ENCODE measurements at regions not wholly inside any gene's neighbourhood (a gene's known extent, or its start where the extent isn't known, plus 50 kb on each side); places are given as distances from the start of the nearest gene placed in this dataset.

DNA sequence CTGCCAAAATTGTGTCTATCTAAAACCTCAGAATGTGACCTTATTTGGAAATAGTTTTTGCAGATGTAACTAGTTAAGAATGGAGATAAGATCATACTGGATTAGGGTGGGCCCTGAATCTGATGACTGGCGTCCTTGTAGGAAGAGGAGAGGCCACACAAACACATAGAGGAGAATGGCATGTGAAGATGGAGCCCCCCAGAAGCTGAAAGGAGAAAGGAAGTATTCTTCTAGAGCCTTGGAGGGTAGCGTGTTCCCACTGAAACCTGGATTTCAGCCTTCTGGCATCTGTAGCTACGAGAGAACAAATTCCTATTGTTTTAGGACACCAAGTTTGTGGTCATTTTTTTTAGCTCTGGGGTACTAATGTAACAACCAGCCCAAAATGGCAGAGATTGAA, 423.0 kb upstream of the TPM1 start:
- DNase-seq, result no peak

DNA sequence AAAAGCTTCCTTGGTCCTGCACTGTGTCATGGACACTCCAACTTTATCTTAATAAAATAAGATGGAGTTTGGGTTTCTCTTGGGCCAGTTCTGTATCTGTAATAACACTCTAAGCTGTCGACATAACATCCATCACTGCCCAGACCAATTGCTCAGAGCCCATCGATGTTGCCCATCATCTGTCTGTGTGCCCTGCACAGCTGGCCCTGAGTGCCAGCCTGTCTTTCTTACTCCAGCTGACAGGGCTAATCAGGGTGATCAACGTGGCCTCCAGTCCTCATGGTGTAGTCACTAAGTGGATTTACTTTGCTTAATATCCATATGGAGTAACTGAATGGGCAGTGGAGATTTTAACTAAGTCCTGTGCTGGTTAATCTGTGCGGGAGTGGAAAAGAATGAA, 419.8 kb upstream of the TPM1 start:
- DNase-seq, result no peak

DNA sequence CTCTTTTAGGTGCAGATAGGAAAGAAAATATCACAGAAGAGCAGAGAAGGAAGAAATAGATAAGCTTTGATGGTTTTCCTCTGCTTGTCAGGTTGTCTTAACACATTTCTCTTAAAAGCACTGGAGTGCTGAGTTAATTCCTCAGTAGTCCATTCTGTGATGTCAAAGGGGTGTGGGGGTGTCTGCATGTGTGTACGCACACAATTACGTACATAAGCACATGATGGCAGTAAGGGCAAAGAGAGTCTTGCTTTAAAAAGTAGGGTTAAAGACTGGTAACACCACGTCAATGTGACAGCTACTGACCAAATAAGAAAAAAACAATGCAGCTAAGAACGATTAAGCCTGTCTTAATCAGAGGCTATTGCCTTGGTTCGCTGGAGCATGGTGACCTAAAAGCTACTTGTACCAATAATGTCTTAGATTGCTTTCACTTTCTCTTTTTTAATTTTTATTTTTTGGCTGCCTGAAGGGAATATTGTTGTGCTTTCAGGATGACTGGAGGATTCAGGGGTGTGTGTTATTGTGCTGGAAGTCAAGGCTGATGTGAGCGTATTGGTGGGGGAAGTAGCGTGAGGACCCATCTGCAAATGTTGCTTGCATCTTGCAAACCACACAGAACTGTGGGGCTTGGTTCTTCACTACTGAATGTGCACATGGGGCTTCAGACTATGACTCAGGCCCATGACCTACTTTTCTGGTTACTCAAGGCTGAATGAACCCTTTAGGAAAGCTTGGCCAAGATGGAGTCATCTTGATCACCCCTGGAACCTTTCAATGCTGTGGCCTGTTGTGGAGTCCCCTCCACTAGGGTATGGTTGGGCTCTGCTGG, 417.8 kb upstream of the TPM1 start:
- no peak for DNase-seq

- DNase-seq, result no peak
These were observed 417.0 kb upstream of the TPM1 start for GRCh38 chr15:62625429-62626033.

DNA sequence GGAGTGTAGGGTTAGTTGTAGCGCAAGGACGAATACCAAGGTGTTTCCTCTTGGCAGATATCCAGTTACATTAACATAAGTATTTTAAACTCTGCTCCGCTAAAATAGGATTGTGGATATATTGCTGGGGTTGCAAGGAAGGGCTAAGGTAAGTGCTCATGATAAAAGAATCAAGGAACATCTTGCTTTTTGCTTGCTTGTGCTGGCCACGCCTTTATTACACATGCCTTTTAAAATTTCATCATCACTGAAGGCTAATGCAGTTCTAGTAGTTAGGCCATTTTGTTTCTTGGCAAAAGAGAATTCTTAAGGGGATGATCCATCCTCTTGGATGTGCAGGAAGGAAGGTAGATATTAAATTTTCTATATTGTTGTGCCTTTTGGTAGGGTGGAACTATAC, 415.6 kb upstream of the TPM1 start:
- DNase-seq, result no peak

DNA sequence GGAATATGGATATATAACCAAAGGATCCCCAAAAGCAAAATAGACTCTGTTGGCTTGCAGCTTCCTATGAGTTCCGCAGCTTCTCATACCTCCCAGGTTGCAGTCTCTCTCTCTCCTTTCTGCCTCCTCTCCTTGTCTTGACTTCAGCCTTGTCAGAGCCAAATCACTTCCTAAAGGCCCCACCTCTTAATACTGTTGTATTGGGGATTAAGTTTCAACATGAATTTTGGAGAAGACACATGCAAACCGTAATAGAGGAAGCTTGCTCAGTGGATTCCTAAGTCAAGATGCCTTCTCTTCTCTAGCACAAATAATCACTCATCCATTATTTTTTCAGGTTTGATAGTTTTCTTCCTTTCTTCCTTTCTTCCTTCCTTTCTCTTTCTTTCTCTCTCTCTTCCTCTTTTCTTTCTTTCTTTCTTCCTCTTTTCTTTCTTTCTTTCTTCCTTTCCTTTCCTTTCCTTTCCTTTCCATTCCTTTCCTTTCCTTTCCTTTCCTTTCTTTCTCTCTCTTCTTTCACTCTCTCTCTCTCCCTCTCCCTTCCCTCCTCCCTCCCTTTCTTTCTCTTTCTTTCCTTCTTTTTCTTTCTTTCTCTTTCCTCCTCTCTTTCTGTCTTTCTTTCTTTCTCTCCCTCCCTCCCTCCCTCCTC, 411.3 kb upstream of the TPM1 start:
- DNase-seq, result no peak

DNA sequence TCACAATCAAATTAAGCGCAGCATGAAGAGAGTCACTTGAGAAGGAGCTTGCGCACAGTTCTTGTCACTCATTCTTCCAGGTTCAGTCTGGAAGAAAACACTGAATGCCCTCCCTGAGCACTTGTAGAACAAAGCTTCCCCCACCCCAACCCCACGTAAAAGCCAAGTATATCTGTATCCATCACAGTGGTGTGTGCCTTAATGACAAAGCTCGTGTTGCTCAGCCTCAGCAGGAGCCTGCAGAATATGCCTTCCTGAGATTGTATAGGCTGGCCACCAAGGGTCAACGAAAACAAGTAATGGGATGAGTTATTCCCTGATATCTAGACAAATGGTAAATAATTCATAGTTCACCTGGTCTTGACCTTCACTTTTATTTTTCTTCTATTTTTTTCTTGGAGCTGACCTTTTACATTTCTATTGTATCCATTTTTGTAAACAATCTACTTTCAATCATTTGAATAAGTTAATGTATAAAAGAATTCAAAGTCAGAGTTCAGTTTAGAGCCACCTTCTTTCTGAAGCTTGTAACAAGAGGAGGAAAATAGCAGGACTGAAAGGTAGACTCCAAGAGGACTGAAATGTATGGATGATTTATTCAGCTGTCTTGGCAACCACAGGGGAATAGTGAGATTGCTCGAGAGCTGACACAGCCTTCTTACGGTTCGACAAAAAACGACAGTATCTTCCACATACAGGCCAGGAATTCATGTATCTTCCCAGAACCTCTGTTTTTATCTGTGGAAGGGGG, 405.5 kb upstream of the TPM1 start:
- DNase-seq, result no peak

DNA sequence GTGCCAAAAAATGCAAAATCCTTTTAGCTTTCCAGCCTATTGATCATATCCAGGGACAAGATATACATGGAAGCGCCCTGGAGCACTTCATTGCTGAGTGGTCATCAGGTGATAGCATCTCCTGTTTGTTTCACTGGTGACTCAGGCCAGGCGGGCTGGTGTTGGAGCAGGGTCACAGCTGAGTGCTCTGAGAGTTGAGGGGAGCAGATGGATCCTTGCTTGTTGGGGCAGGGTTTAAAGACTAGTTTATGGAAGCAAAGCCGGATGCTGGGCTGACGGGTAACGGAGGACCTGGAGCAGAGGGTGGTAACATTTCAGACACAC, 405.0 kb upstream of the TPM1 start:
- DNase-seq, result no peak

DNA sequence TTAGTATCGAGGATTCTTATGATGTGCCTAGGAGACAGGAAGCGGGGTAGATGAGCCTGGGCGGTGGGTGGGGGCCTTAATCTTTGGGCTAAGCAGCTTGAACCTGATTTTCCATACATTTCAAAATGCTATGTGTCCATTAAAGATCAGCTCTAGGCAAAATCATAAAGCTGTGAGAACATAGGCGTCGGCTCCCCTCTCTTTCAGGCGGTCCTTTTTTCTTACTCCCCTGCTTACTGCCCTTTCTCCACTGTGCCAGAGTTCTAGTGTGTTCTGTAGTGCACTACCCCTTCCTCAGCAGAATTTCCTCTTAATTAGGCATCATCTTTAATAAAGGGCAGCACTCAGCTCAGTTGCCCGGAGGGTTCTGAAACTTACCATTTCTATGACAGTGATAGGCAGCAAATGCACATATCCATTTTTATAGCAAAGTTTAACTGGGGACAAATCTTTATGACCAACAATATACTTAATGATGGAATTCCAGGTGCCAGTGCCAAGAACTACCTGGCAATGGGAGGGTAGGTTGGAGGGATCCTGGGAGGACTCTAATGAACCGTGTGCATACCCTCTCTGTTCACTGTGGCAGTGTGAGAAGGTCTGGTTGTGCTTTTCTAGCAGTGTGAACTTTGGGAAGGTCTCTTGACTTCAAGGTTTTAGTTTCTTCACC, 404.5 kb upstream of the TPM1 start:
- no peak for DNase-seq

GRCh38 chr15:62639432-62639831, 403.1 kb upstream of the TPM1 start:
- no peak for DNase-seq

DNA sequence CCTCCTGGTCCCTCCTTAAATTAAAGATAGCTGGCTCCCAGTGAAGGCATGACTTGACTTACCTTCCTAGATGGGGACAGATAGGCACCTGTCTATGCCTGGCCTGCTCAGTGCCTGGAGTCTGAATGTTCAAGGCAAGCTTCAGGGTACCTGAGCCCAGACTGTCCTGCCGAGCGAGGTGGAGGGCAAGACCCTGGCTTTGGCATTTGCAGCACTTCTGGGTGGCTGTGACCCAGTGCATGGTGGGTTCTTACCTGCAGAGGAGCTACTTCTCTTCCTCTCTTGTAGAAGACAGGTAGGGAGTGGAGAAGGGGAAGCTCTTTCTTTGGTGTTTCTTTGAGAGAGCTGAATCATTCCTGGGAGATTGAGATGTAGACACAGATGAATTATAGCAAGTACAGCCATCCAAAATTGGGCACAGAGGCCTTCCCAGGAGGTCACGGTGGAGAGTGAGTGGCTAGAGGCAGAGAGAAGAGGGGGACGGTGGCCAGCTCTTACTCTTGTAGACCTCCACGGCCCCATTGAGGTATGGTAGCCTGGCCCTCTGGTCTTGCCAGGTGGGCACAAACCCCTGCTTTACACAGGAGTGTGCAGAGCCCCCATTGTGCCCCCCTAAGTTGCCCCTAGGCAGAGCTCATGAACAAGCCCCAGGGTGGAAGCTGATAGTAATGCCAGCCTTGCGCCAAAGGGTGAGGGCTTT, 402.5 kb upstream of the TPM1 start:
- DNase-seq, result no peak

DNA sequence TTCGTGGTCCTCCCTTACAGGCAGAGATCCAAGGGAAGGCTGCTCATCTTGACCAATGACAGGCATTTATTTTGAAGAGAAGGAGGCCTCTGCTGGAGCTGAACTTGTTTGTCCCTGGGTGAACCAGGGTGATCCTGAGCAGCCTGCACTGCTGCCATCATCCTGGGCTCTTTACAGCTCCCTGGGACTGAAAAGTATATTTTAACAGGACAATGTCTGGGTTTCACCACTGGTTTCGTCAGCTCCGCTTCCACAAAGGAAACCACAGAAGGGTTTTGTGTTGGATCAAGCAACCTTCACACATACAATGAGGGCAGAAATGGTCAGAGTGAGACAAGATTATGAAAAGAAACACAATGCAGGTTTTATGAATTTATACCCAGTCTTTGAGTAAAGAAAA, 400.7 kb upstream of the TPM1 start:
- DNase-seq, result no peak

DNA sequence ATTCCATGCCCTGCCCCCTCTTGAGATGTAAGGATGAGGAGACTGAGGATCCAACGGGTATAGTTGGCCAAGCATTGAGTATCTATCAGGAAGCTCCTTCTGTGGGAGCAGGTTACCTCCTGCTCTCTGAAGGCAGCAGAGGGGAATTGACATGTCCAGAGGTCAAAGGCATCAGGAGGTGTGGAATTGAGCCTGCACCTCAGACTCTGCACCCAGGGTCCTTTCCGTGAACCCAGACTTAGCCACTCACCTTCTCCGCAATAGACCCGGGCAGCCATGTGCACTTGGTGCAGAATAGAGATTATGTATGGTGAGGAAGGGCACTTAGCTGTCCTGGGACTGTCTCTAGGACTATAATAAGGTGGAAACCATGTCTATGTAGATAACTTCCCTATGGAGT, 399.0 kb upstream of the TPM1 start:
- no peak for DNase-seq

- no peak for DNase-seq
These were observed 398.2 kb upstream of the TPM1 start for GRCh38 chr15:62644216-62644888.

DNA sequence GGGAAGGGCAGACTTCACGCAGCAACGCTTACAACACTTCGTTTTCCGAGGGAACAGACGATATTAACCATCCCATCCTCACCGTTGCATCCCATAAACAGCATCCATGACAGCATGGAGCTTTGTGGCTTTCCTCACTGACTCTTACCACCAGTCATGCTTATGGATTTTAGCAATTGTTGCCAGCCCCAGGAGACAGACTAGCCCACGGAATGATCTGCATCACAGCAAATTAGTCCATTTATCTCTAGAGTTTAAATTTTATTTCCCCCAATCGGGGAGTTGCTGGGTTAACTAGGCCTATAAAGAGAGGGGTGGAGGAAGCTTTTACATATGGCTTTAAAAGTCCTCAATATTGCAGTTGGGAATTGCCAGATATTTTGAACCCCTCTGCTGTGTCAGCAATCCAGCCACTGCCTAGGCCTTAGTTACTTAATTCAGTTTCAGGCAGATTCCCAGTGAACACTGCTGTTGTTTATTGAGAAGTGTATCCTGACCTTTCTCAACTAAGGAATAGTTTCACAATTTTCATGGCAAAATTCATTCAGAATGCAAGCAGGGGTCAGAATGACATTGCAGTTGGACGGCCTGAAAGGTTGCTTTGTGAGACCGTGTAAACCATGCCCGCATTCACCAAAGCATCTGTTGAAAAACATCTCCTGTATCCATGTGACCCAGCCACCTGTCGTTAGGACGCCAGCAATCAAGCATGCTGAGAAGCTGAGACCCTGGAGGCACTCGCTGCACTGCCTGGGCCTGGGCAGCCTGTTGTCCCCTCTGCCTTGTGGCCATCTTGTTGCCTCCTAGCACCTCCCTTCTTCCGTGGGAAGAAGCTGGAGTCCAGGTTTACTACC, 397.4 kb upstream of the TPM1 start:
- no peak for DNase-seq

DNA sequence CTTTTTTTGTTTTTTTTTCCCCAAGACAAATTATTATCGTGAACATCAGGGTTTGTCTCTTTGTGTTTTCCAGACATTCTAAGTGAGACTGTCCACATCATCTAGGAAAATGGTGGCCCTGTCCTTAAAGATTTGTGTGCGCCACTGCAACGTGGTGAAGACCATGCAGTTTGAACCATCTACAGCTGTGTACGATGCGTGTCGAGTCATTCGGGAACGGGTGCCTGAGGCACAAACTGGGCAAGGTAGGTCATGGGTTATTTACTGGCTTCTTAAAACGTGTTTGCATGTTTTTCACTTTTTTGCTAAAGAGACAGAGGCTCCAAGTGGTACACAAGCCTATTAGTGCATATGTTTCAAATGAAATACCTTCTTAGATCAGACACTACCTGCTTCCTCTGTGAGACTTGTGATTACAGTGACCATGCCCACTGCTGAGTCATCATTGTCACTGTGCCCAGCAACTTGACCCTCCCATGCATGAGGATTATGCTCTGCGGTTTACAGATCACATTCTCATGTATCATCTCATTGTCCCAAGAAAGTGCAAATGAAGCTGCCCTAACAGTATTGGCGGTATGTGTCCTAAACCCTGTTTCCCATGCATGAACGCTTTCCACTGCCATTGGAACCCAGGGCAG, 395.2 kb upstream of the TPM1 start:
- peak; percentile 16 for DNase-seq

DNA sequence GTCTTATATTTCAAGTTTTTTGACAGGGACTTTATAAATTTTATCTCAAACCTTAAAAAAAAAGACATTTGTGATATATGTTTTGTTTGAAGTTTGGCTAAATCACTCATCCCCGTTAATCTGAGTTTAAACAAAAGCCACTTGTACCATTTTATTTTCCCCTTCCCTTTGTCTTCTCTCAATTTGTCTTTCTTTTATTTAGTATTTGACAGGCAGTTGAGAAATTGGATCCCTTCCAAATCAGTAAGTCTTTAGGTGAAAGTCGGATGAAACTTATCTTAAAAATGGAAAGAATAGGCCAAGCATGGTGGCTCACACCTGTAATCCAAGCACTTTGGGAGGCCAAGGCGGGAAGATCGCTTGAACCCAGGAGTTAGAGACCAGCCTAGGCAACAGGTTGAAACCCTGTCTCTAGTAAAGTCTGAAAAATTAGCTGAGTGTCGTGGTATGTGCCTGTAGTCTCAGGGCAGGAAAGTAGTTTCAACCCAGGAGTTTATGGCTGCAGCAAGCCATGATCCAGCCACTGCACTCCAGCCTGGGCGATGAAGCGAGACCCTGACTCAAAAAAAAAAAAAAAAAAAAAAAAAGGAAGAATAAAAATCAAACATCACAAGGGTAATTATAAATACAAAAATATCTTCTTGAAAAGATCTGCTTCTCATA, 394.6 kb upstream of the TPM1 start:
- no peak for DNase-seq

DNA sequence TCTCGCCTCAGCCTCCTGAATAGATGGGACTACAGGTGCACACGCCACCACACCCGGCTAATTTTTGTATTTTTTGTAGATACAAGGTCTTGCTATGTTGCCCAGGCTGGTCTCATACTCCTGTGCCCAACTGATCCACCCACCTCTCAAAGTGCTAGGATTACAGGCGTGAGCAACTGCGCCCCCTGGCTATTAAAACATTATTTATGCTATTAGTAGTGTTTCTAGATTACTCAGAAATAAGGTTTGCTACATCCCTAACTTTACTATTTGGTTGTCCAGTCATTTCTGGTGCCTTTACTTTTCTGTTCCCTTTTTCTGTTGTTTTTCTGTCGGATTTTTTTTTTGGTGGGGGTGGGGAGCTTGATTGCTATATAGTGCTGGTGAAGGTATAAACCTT, 393.6 kb upstream of the TPM1 start:
- no peak for DNase-seq

DNA sequence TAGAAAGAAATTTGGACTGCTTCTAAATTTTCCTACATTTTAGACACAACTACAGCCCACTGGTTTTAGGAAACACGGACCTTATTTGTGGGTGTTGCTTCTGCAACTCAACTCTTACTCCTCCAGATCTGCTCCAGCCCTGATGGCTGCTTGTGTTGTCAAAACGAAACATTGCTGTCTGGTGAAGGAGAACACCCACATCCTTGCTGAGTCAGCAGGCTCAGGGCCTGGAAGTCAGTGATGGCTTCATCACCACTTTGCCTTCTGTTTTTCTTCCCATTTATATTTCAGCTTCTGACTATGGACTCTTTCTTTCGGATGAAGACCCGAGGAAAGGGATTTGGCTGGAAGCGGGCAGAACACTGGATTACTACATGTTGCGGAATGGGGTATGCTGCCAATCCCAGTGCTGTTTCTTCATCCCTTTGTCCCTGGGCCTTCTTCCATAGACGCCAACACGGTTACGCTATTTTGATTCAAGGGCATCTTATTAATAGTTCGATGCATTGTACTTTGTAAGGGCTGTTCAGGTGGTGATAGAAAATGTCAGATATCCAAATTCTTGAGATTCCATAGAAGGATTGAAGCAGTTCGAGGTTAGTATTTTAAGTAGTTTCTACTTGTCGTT, 392.6 kb upstream of the TPM1 start:
- DNase-seq, result no peak

Data from NCI-H510A treated with DMSO at 0.1 percent for 48 hours (cell line).